Kidney epithelial cell (primary cell): ENCODE measurements at regions not wholly inside any gene's neighbourhood (a gene's known extent, or its start where the extent isn't known, plus 50 kb on each side); places are given as distances from the start of the nearest gene placed in this dataset.

Experiments used
- DNase-seq: peaks from one replicate; pipeline ENCODE4 v3.0.0-alpha.2; 2010; ENCODE audit warnings: low read depth
- H3K27me3 ChIP-seq: 2 replicates; pipeline ENCODE4 v1.6.0; 2011; ENCODE audit warnings: low read length; ENCODE audit not compliant: control insufficient read depth, insufficient read depth
- H3K36me3 ChIP-seq: 2 replicates; pipeline ENCODE4 v1.5.1; 2011; ENCODE audit warnings: low read length; ENCODE audit not compliant: control insufficient read depth, insufficient read depth
- H3K4me3 ChIP-seq: 2 replicates; pipeline ENCODE4 v1.5.1; 2011; ENCODE audit warnings: low read depth, mild to moderate bottlenecking, control low read depth, low read length
- TF ChIP-seq, protein P1 (sequence below): IDR thresholded peaks from 2 replicates; pipeline ENCODE4 v1.5.1; 2011; ENCODE audit warnings: mild to moderate bottlenecking, moderate library complexity, low read length, control low read depth, inconsistent platforms; ENCODE audit not compliant: insufficient read depth, poor library complexity, severe bottlenecking

GRCh38 chr4:166655705-166656104 is 578.6 kb downstream of the SPOCK3 start:
- H3K4me3 ChIP-seq: no peak overlapping the region
- H3K36me3 ChIP-seq: no peaks in the 10 kb centered on the region
- TF ChIP-seq, protein P1, sequence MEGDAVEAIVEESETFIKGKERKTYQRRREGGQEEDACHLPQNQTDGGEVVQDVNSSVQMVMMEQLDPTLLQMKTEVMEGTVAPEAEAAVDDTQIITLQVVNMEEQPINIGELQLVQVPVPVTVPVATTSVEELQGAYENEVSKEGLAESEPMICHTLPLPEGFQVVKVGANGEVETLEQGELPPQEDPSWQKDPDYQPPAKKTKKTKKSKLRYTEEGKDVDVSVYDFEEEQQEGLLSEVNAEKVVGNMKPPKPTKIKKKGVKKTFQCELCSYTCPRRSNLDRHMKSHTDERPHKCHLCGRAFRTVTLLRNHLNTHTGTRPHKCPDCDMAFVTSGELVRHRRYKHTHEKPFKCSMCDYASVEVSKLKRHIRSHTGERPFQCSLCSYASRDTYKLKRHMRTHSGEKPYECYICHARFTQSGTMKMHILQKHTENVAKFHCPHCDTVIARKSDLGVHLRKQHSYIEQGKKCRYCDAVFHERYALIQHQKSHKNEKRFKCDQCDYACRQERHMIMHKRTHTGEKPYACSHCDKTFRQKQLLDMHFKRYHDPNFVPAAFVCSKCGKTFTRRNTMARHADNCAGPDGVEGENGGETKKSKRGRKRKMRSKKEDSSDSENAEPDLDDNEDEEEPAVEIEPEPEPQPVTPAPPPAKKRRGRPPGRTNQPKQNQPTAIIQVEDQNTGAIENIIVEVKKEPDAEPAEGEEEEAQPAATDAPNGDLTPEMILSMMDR: no peak
- no peak for DNase-seq
- H3K27me3 ChIP-seq: no peaks in the 10 kb centered on the region

DNA sequence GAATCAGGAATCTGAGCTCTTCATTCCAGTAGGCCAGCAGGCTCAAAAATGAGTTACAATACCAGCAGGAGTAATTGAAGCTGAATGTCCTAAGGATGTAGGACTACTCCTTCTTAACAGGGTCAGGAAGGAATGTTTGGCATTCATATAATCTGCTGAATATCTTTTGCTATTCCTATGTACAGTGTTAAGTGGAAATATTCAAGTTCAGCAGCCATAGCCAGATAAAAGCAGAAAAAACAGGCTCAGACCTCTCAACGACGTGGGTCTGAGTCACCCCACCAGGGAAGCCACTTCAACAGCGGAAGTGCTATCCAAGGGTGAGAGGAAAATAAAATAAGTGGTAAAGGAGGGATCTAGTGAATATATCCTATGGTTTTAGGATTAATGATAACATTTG is 577.0 kb downstream of the SPOCK3 start:
- Histone ChIP-seq H3K4me3 (no peak overlapping the region), H3K36me3 (no peaks in the 10 kb centered on the region), H3K27me3 (no peaks in the 10 kb centered on the region)
- TF ChIP-seq, protein P1: no peak
- no peak for DNase-seq

- TF ChIP-seq, protein P1: no peak
- no peak for DNase-seq
- H3K36me3 ChIP-seq: no peaks in the 10 kb centered on the region
These were observed 575.7 kb downstream of the SPOCK3 start for GRCh38 chr4:166658585-166658984.

DNA sequence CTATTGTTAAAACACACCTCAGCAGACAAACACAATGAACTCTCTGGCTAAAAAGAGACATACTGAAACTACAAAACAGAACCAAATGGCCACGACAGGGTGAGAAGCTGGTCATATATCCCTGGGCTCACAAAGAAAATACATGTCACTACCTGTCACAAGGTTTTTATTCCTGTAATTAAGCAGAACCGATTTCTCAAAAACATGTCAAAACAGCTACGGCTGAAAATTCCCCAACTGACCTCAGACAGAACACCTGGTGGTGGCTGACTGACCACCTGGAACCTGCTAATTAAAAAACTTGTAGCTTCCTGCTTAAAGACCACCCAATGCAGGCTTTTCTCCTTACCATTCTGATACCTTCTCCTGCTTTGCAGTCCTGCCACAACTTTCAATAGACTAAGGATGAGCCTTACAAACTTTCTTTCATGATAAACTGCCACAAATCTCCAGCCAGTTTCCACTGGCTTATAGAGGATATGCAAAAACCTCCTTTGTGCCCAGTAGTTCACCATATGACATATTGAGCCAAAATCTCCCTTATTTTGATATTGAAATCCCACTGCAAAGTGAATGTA is 571.9 kb downstream of the SPOCK3 start:
- TF ChIP-seq, protein P1: no peak
- no peak for DNase-seq
- Histone ChIP-seq H3K36me3 (no peaks in the 10 kb centered on the region), H3K4me3 (no peak overlapping the region), H3K27me3 (no peaks in the 10 kb centered on the region)

More at GRCh38 chr4:166658585-166658984, 575.7 kb downstream of the SPOCK3 start:
- H3K27me3 ChIP-seq: no peaks in the 10 kb centered on the region
- no peak overlapping the region for H3K4me3 ChIP-seq

GRCh38 chr4:166670341-166670740 is 564.0 kb downstream of the SPOCK3 start:
- DNase-seq: no peak
- TF ChIP-seq, protein P1: no peak
- no peak overlapping the region for H3K4me3 ChIP-seq
- no peaks in the 10 kb centered on the region for H3K36me3 ChIP-seq
- no peaks in the 10 kb centered on the region for H3K27me3 ChIP-seq

GRCh38 chr4:166673911-166674310 is 560.4 kb downstream of the SPOCK3 start:
- DNase-seq: no peak
- H3K36me3 ChIP-seq: no peaks in the 10 kb centered on the region
- TF ChIP-seq, protein P1: no peak

More at GRCh38 chr4:166673911-166674310, 560.4 kb downstream of the SPOCK3 start:
- Histone ChIP-seq H3K4me3 (no peak overlapping the region), H3K27me3 (no peaks in the 10 kb centered on the region)
